ENCODE measurements at regions not wholly inside any gene's neighbourhood (a gene's known extent, or its start where the extent isn't known, plus 50 kb on each side); places are given as distances from the start of the nearest gene placed in this dataset.

DNA sequence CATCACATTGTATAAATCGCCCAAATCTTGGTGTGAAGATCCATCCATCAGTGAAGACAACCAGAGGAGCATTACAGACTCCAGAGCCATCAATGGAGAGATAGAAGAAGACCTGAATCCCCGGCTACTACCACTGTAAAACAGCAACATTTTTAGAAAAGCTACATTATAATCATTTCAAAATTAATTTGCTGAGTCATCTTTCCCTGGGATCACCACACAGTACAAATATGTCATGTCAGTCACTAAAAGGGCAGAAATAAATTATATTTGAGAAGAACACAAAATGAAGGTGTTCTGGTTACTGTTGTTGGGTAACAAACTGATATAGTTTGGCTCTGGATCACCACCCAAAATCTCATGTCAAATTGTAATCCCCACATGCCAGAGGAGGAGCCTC is 218.5 kb upstream of the STT3B start:
- TF ChIP-seq, protein P1, sequence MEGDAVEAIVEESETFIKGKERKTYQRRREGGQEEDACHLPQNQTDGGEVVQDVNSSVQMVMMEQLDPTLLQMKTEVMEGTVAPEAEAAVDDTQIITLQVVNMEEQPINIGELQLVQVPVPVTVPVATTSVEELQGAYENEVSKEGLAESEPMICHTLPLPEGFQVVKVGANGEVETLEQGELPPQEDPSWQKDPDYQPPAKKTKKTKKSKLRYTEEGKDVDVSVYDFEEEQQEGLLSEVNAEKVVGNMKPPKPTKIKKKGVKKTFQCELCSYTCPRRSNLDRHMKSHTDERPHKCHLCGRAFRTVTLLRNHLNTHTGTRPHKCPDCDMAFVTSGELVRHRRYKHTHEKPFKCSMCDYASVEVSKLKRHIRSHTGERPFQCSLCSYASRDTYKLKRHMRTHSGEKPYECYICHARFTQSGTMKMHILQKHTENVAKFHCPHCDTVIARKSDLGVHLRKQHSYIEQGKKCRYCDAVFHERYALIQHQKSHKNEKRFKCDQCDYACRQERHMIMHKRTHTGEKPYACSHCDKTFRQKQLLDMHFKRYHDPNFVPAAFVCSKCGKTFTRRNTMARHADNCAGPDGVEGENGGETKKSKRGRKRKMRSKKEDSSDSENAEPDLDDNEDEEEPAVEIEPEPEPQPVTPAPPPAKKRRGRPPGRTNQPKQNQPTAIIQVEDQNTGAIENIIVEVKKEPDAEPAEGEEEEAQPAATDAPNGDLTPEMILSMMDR (IDR thresholded peaks at IDR 0.05): no peak
- TF ChIP-seq EZH2 (IDR thresholded peaks at IDR 0.05): no peak

Data from neural progenitor cell (in vitro differentiated cells).